Uterus (tissue), 3 donors: ENCODE measurements at regions not wholly inside any gene's neighbourhood (a gene's known extent, or its start where the extent isn't known, plus 50 kb on each side); places are given as distances from the start of the nearest gene placed in this dataset.

Experiments
- DNase-seq, 2 donors: peaks; one replicate each; pipeline ENCODE4 v3.0.0-alpha.2; 2019 to 2020
- H3K27ac ChIP-seq, 2 donors: fragments of 200-600 bp; sonication (generic); 1 replicate in 1 of 2; 2 replicates in 1 of 2; pipeline ENCODE4 v1.5.1; 2016 to 2018
- H3K27me3 ChIP-seq, 2 donors: fragments of 200-600 bp; sonication (generic); one replicate each; pipeline ENCODE4 v1.5.1; 2018 to 2019; ENCODE audit warnings: control low read depth in 1 of 2
- H3K36me3 ChIP-seq, 2 donors: fragments of 200-600 bp; sonication (generic); one replicate each; pipeline ENCODE4 v1.5.1; 2019; ENCODE audit warnings: control low read depth in 1 of 2
- H3K4me1 ChIP-seq, 2 donors: fragments of 200-600 bp; sonication (generic); one replicate each; pipeline ENCODE4 v1.5.1; 2018 to 2019; ENCODE audit warnings: control low read depth in 1 of 2
- H3K4me3 ChIP-seq, 2 donors: fragments of 200-600 bp; sonication (generic); 1 replicate in 1 of 2; 2 replicates in 1 of 2; pipeline ENCODE4 v1.5.1; 2018 to 2019; ENCODE audit warnings: mild to moderate bottlenecking in 1 of 2
- H3K9me3 ChIP-seq, 2 donors: fragments of 200-600 bp; sonication (generic); one replicate each; pipeline ENCODE4 v1.5.1; 2019; ENCODE audit warnings: control low read depth in 1 of 2
- POLR2A ChIP-seq, 2 donors: fragments of 450-650 bp; IDR thresholded peaks; one replicate each; pipeline ENCODE4 v1.6.1; 2016; ENCODE audit warnings: antibody characterized with exemption in 2 of 2, mild to moderate bottlenecking in 1 of 2, moderate library complexity in 1 of 2
- intact Hi-C: fragments of 100-400 bp; cut with DNase I; formaldehyde crosslinking; loops from one replicate; pipeline ENCODE4 v1.15.1; 2023; ENCODE audit warnings: low total_unique reads
- TF ChIP-seq, protein P1 (sequence below), 4 experiments: fragments of 200-600 bp in 2 of 4; fragments of 450-650 bp in 2 of 4; sonication (generic) in 2 of 4; IDR thresholded peaks; one replicate each; pipeline ENCODE4 v1.5.1; 2016 to 2019; ENCODE audit warnings: antibody characterized with exemption in 4 of 4, mild to moderate bottlenecking in 2 of 4, moderate library complexity in 1 of 4
- donor health status: DM: yes; HTN: yes; CAD: no.

DNA sequence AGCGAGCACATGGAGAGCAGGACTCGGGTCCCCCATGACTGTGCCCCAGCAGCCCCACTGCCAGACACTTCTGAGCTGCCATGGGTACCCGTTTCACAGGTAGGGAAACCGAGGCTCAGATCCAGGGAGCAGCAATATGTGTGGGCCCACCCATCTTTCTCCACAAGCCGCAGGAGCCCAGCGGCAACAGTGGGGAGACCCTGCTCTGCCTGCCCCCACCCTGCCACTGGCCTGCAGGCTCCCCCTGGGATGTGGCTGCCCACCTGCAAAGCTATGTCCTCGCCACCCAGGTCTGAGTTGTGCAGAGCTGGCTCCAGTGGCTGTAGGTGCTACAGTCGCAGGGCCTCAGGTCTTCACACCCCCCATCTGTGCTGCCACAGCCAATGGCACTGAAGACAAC is 50.6 kb upstream of the C1QTNF9B start:
- intact Hi-C loops: no loop called here
- TF ChIP-seq POLR2A (IDR thresholded peaks at IDR 0.05): no peak
- TF ChIP-seq, protein P1, sequence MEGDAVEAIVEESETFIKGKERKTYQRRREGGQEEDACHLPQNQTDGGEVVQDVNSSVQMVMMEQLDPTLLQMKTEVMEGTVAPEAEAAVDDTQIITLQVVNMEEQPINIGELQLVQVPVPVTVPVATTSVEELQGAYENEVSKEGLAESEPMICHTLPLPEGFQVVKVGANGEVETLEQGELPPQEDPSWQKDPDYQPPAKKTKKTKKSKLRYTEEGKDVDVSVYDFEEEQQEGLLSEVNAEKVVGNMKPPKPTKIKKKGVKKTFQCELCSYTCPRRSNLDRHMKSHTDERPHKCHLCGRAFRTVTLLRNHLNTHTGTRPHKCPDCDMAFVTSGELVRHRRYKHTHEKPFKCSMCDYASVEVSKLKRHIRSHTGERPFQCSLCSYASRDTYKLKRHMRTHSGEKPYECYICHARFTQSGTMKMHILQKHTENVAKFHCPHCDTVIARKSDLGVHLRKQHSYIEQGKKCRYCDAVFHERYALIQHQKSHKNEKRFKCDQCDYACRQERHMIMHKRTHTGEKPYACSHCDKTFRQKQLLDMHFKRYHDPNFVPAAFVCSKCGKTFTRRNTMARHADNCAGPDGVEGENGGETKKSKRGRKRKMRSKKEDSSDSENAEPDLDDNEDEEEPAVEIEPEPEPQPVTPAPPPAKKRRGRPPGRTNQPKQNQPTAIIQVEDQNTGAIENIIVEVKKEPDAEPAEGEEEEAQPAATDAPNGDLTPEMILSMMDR (IDR thresholded peaks at IDR 0.05): no peak

GRCh38 chr13:23949200-23949599 is 51.9 kb upstream of the C1QTNF9B start:
- Histone ChIP-seq H3K27ac (no peak overlapping the region), H3K9me3 (no peaks in the 10 kb centered on the region), H3K4me3 (no peak overlapping the region), H3K27me3 (no peaks in the 10 kb centered on the region), H3K36me3 (no peaks in the 10 kb centered on the region), H3K4me1 (no peaks in the 10 kb centered on the region)
- TF ChIP-seq POLR2A (IDR thresholded peaks at IDR 0.05): no peak
- TF ChIP-seq, protein P1 (IDR thresholded peaks at IDR 0.05): no peak
- intact Hi-C loops: no loop called here
- no peak for DNase-seq

More for the DNA sequence above, 50.6 kb upstream of the C1QTNF9B start:
- no peaks in the 10 kb centered on the region for H3K36me3 ChIP-seq
- H3K27ac ChIP-seq: no peak overlapping the region
- H3K4me1 ChIP-seq: no peaks in the 10 kb centered on the region
- no peaks in the 10 kb centered on the region for H3K9me3 ChIP-seq
- DNase-seq: no peak
- no peak overlapping the region for H3K4me3 ChIP-seq
- H3K27me3 ChIP-seq: no peaks in the 10 kb centered on the region

- intact Hi-C loops: no loop called here
- Histone ChIP-seq H3K36me3 (no peaks in the 10 kb centered on the region), H3K27ac (no peak overlapping the region)
These were observed 52.4 kb upstream of the C1QTNF9B start for GRCh38 chr13:23949736-23950135.

GRCh38 chr13:23950736-23951510 is 53.6 kb upstream of the C1QTNF9B start:
- Histone ChIP-seq H3K9me3 (no peaks in the 10 kb centered on the region), H3K4me3 (no peak overlapping the region), H3K4me1 (no peaks in the 10 kb centered on the region), H3K27ac (no peak overlapping the region), H3K36me3 (no peaks in the 10 kb centered on the region), H3K27me3 (no peaks in the 10 kb centered on the region)
- no peak for TF ChIP-seq POLR2A (IDR thresholded peaks at IDR 0.05)
- TF ChIP-seq, protein P1 (IDR thresholded peaks at IDR 0.05): no peak
- DNase-seq: no peak
- intact Hi-C loops: no loop called here

More at GRCh38 chr13:23949736-23950135, 52.4 kb upstream of the C1QTNF9B start:
- DNase-seq: no peak
- no peaks in the 10 kb centered on the region for H3K9me3 ChIP-seq
- H3K27me3 ChIP-seq: no peaks in the 10 kb centered on the region
- H3K4me1 ChIP-seq: no peaks in the 10 kb centered on the region
- TF ChIP-seq, protein P1 (IDR thresholded peaks at IDR 0.05): no peak
- no peak for TF ChIP-seq POLR2A (IDR thresholded peaks at IDR 0.05)
- no peak overlapping the region for H3K4me3 ChIP-seq

GRCh38 chr13:23952796-23953195 is 55.5 kb upstream of the C1QTNF9B start:
- intact Hi-C loops: no loop called here

More at GRCh38 chr13:23952796-23953195, 55.5 kb upstream of the C1QTNF9B start:
- Histone ChIP-seq H3K9me3 (no peaks in the 10 kb centered on the region), H3K27me3 (no peaks in the 10 kb centered on the region), H3K27ac (no peak overlapping the region), H3K36me3 (no peaks in the 10 kb centered on the region), H3K4me1 (no peaks in the 10 kb centered on the region), H3K4me3 (no peak overlapping the region)
- no peak for DNase-seq
- TF ChIP-seq POLR2A (IDR thresholded peaks at IDR 0.05): no peak
- TF ChIP-seq, protein P1 (IDR thresholded peaks at IDR 0.05): no peak
